ENCODE measurements at regions not wholly inside any gene's neighbourhood (a gene's known extent, or its start where the extent isn't known, plus 50 kb on each side); places are given as distances from the start of the nearest gene placed in this dataset.

DNA sequence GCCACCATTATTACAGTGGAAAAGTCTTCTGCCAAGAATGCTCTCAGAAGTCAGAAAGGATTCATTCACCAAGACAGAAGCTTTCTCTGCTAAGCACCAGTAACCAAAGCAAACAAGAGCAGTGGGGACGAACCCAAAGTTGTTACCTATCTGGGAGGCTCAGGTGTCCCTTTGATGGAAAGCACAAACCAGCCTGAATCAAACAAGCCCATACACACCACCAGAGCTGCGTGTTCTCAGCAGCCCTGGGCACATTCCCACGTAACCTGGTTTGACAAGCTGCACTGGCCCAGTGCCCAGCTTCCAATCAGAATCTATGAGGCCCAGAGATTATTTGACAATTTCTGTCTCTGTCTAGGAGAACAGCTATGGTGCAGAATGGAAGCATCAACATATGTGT is 252.6 kb downstream of the ACTL7B start:
- no peaks in the 10 kb centered on the region for H3K4me1 Mint-ChIP-seq (ENCODE audit: low read depth, unreplicated experiment)
- no peak for DNase-seq
- CTCF ChIA-PET = no interaction called here

DNA sequence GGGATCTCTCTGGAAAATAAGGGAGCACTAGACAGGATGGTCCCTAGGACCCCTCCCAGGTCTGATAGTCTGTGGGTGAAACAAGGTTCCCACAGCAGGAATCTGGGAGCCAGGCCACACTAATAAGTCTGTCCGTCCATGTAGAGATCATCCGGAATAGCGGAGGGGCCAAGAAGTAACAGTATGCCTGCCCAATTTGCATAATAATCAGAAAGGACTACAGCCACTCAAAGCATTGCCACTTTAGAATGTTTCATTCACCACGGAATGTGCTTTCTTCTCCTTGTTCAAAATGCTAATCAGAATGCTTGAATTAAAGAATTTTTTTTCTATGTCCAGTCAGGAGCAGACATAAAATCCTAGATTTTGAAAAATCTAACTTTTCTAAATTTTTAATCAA is 254.9 kb downstream of the ACTL7B start:
- no peak for TF ChIP-seq CTCF (IDR thresholded peaks at IDR 0.05; ENCODE audit: insufficient read depth in 1 of 2, low read depth in 1 of 2, low read length in 1 of 2, severe bottlenecking in 1 of 2, unreplicated experiment in 1 of 2)
- intact Hi-C loops (cut with micrococcal nuclease; ENCODE audit: unreplicated experiment) = no loop called here
- Mint-ChIP-seq H3K9me3 (ENCODE audit: unreplicated experiment) (no peaks in the 10 kb centered on the region), H3K36me3 (ENCODE audit: insufficient read depth, unreplicated experiment) (no peaks in the 10 kb centered on the region), H3K4me3 (ENCODE audit: unreplicated experiment) (no peak overlapping the region), H3K27me3 (ENCODE audit: insufficient read depth, unreplicated experiment) (peaks cover 23% of the 10 kb centered on the region), H3K27ac (ENCODE audit: unreplicated experiment) (no peak overlapping the region), H3K4me1 (ENCODE audit: low read depth, unreplicated experiment) (no peaks in the 10 kb centered on the region)
- Histone ChIP-seq H3K9me3 (no peaks in the 10 kb centered on the region), H3K36me3 (ENCODE audit: control insufficient read depth, insufficient read depth, low read length) (no peaks in the 10 kb centered on the region), H3K4me3 (ENCODE audit: low read depth, low read length) (no peak overlapping the region), H3K27me3 (replicated peaks; ENCODE audit: control insufficient read depth, insufficient read depth, low read length) (no peaks in the 10 kb centered on the region), H3K4me1 (no peaks in the 10 kb centered on the region)
- ChIA-PET POLR2A (no interaction called here), CTCF (no interaction called here)
- DNase-seq = no peak
- no TSS peak for BruUV-seq (replicated peaks)

More for the DNA sequence above, 252.6 kb downstream of the ACTL7B start:
- no peaks in the 10 kb centered on the region for H3K36me3 Mint-ChIP-seq (ENCODE audit: insufficient read depth, unreplicated experiment)
- no TSS peak for BruUV-seq (replicated peaks)
- H3K27me3 Mint-ChIP-seq (ENCODE audit: insufficient read depth, unreplicated experiment) = peaks cover 17% of the 10 kb centered on the region
- no peak overlapping the region for H3K4me3 Mint-ChIP-seq (ENCODE audit: unreplicated experiment)
- no peak overlapping the region for H3K27ac Mint-ChIP-seq (ENCODE audit: unreplicated experiment)
- H3K9me3 Mint-ChIP-seq (ENCODE audit: unreplicated experiment) = no peaks in the 10 kb centered on the region
- no peaks in the 10 kb centered on the region for H3K4me1 ChIP-seq
- no peaks in the 10 kb centered on the region for H3K27me3 ChIP-seq (replicated peaks; ENCODE audit: control insufficient read depth, insufficient read depth, low read length)
- H3K9me3 ChIP-seq = no peaks in the 10 kb centered on the region
- intact Hi-C loops (cut with micrococcal nuclease; ENCODE audit: unreplicated experiment) = no loop called here
- TF ChIP-seq CTCF (IDR thresholded peaks at IDR 0.05; ENCODE audit: insufficient read depth in 1 of 2, low read depth in 1 of 2, low read length in 1 of 2, severe bottlenecking in 1 of 2, unreplicated experiment in 1 of 2) = no peak
- POLR2A ChIA-PET = no interaction called here
- no peak overlapping the region for H3K4me3 ChIP-seq (ENCODE audit: low read depth, low read length)
- H3K36me3 ChIP-seq (ENCODE audit: control insufficient read depth, insufficient read depth, low read length) = no peaks in the 10 kb centered on the region

DNA sequence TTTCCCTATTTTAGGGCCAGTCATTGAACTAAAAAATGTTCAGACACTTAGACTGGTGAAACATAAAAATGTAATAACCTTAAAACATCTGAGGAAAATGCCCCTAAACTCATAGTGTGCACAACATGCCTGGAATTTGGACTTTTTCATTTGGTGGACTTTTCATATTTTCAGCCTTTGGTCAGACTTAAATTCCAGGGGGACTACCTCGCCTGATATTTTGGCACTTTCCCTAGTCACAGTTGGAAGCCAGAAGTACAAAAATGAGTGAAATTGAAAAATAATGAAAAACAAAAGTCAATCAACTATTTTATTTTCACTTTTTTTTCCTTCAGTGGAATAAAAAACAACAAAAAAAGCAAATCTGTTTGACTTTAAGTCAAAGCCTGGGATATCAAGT is 256.2 kb downstream of the ACTL7B start:
- POLR2A ChIA-PET = no interaction called here
- intact Hi-C loops (cut with micrococcal nuclease; ENCODE audit: unreplicated experiment) = no loop called here

More for the DNA sequence above, 256.2 kb downstream of the ACTL7B start:
- H3K36me3 ChIP-seq (ENCODE audit: control insufficient read depth, insufficient read depth, low read length) = no peaks in the 10 kb centered on the region
- Mint-ChIP-seq H3K9me3 (ENCODE audit: unreplicated experiment) (no peaks in the 10 kb centered on the region), H3K36me3 (ENCODE audit: insufficient read depth, unreplicated experiment) (no peaks in the 10 kb centered on the region), H3K4me3 (ENCODE audit: unreplicated experiment) (no peak overlapping the region), H3K27me3 (ENCODE audit: insufficient read depth, unreplicated experiment) (peaks cover 25% of the 10 kb centered on the region), H3K4me1 (ENCODE audit: low read depth, unreplicated experiment) (no peaks in the 10 kb centered on the region), H3K27ac (ENCODE audit: unreplicated experiment) (no peak overlapping the region)
- no peak for TF ChIP-seq CTCF (IDR thresholded peaks at IDR 0.05; ENCODE audit: insufficient read depth in 1 of 2, low read depth in 1 of 2, low read length in 1 of 2, severe bottlenecking in 1 of 2, unreplicated experiment in 1 of 2)
- H3K4me1 ChIP-seq = no peaks in the 10 kb centered on the region
- CTCF ChIA-PET = no interaction called here
- BruUV-seq (replicated peaks) = no TSS peak
- no peaks in the 10 kb centered on the region for H3K9me3 ChIP-seq
- DNase-seq = no peak
- no peak overlapping the region for H3K4me3 ChIP-seq (ENCODE audit: low read depth, low read length)
- no peaks in the 10 kb centered on the region for H3K27me3 ChIP-seq (replicated peaks; ENCODE audit: control insufficient read depth, insufficient read depth, low read length)

Data from Caco-2 (cell line).